ENCODE measurements at regions not wholly inside any gene's neighbourhood (a gene's known extent, or its start where the extent isn't known, plus 50 kb on each side); places are given as distances from the start of the nearest gene placed in this dataset.
"Not testable (repeated sequence)": the region's sequence is repeated elsewhere in the genome, so short reads cannot be mapped to it uniquely, and the experiment has no call there.

GRCh38 chr4:77344784-77345183, 187.8 kb downstream of the CCNG2 start:
- in situ Hi-C loops (cut with HindIII; ENCODE audit: low sequenced_read_pairs), result no loop called here
- no peak overlapping the region for H3K4me3 ChIP-seq (ENCODE audit: low read depth, low read length)
- TF ChIP-seq, protein P1, sequence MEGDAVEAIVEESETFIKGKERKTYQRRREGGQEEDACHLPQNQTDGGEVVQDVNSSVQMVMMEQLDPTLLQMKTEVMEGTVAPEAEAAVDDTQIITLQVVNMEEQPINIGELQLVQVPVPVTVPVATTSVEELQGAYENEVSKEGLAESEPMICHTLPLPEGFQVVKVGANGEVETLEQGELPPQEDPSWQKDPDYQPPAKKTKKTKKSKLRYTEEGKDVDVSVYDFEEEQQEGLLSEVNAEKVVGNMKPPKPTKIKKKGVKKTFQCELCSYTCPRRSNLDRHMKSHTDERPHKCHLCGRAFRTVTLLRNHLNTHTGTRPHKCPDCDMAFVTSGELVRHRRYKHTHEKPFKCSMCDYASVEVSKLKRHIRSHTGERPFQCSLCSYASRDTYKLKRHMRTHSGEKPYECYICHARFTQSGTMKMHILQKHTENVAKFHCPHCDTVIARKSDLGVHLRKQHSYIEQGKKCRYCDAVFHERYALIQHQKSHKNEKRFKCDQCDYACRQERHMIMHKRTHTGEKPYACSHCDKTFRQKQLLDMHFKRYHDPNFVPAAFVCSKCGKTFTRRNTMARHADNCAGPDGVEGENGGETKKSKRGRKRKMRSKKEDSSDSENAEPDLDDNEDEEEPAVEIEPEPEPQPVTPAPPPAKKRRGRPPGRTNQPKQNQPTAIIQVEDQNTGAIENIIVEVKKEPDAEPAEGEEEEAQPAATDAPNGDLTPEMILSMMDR (IDR thresholded peaks at IDR 0.05; ENCODE audit: low read depth, low read length), result no peak
- no peak for DNase-seq (ENCODE audit: low read depth, low spot score)

DNA sequence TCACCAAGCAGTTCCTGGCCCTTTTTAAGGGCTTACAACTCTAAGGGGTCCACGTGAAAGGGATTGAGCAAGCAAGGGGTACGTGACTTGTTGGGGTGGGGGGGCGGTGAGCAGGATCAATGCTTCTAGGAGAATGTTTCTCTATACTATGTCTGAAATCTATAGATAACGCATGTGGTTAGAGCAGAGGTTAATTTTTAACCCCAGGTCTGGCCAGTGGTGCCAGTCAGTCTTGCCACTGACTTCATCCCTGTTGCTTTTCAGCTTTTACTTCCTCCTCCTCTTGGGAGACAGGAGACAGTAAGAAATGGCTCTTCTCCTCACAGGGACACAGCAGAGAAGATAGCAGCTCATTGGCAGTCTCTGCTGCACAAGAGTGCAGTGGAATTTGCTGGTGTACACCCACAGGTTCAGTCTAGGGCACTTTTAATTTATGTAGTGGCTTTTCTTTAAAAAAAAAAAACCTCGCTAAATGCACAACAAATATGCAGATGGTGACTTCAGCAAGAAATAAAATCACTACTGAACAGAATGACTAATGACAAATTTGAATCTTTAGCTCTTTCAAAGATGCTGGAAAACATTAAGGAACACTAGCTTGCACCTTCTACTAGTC, 190.5 kb downstream of the CCNG2 start:
- no peak for DNase-seq (ENCODE audit: low read depth, low spot score)
- H3K4me3 ChIP-seq (ENCODE audit: low read depth, low read length), result no peak overlapping the region
- TF ChIP-seq, protein P1 (IDR thresholded peaks at IDR 0.05; ENCODE audit: low read depth, low read length), result no peak
- in situ Hi-C loops (cut with HindIII; ENCODE audit: low sequenced_read_pairs), result no loop called here

DNA sequence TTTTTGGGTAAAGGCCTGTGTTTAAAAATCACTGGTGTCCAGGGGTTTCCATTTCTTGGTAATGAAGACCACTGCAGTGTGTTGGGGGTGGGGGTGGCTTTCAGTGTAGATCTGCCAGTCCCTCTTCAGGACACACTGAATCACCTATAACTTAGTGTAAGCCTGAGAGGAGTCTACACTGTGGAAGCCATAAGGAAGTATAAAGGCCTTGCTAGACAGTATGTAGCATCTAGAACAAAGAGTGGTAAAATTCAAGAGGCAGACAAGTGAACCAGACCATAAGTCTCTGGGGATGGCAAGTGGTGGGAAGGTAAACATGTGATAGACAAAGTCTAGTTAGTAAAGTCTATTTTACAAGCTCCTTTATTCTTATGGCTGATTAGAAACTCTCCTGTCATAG, 191.8 kb downstream of the CCNG2 start:
- DNase-seq (ENCODE audit: low read depth, low spot score), result no peak
- TF ChIP-seq, protein P1 (IDR thresholded peaks at IDR 0.05; ENCODE audit: low read depth, low read length), result no peak
- in situ Hi-C loops (cut with HindIII; ENCODE audit: low sequenced_read_pairs), result no loop called here
- H3K4me3 ChIP-seq (ENCODE audit: low read depth, low read length), result no peak overlapping the region

DNA sequence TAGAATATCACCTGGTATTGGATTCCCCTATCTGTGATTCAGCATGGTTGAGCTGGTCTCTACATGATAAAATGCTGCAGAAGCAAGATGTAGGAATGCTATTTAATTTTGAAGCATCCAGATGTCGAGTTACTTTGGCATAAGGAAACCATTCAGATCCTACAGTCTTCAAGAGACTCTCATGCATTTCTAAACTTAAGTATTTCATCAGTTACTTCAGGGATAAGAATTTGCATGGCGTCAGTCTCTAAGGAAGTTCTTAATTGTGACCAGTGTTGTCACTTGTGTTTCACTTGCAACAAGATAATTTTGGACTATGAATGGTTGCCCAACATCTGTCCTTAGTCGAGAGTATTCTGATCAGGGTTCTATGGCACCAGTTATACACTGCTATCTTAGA, 192.4 kb downstream of the CCNG2 start:
- TF ChIP-seq, protein P1 (IDR thresholded peaks at IDR 0.05; ENCODE audit: low read depth, low read length), result no peak
- in situ Hi-C loops (cut with HindIII; ENCODE audit: low sequenced_read_pairs), result no loop called here
- no peak for DNase-seq (ENCODE audit: low read depth, low spot score)
- no peak overlapping the region for H3K4me3 ChIP-seq (ENCODE audit: low read depth, low read length)

GRCh38 chr4:77349796-77350195, 192.8 kb downstream of the CCNG2 start:
- TF ChIP-seq, protein P1 (IDR thresholded peaks at IDR 0.05; ENCODE audit: low read depth, low read length), result no peak
- in situ Hi-C loops (cut with HindIII; ENCODE audit: low sequenced_read_pairs), result no loop called here
- H3K4me3 ChIP-seq (ENCODE audit: low read depth, low read length), result no peak overlapping the region
- no peak for DNase-seq (ENCODE audit: low read depth, low spot score)

GRCh38 chr4:77352192-77352591, 195.2 kb downstream of the CCNG2 start:
- in situ Hi-C loops (cut with HindIII; ENCODE audit: low sequenced_read_pairs), result no loop called here
- no peak overlapping the region for H3K4me3 ChIP-seq (ENCODE audit: low read depth, low read length)
- TF ChIP-seq, protein P1 (IDR thresholded peaks at IDR 0.05; ENCODE audit: low read depth, low read length), result no peak
- DNase-seq (ENCODE audit: low read depth, low spot score), result no peak

- DNase-seq (ENCODE audit: low read depth, low spot score); in situ Hi-C loops (cut with HindIII; ENCODE audit: low sequenced_read_pairs): not testable (repeated sequence)
Observed at GRCh38 chr4:77353724-77354315, 196.8 kb downstream of the CCNG2 start.

More at GRCh38 chr4:77353724-77354315, 196.8 kb downstream of the CCNG2 start:
- H3K4me3 ChIP-seq (ENCODE audit: low read depth, low read length), result not testable (repeated sequence)
